Left renal pelvis (tissue), 4 donors: ENCODE measurements at regions not wholly inside any gene's neighbourhood (a gene's known extent, or its start where the extent isn't known, plus 50 kb on each side); places are given as distances from the start of the nearest gene placed in this dataset.
"Not testable (repeated sequence)": the region's sequence is repeated elsewhere in the genome, so short reads cannot be mapped to it uniquely, and the experiment has no call there.

Source experiments
- DNase-seq, 4 donors: peaks; one replicate each; pipeline ENCODE4 v3.0.0-alpha.2; 2013; ENCODE audit warnings: low read depth in 4 of 4, low spot score in 3 of 4

- DNase-seq: no peak
Measured at GRCh38 chr7:89761173-89761572, 393.1 kb upstream of the STEAP1 start.

- DNase-seq: no peak
Measured at GRCh38 chr7:89770161-89770560, 384.1 kb upstream of the STEAP1 start.

GRCh38 chr7:89771003-89771636 is 383.1 kb upstream of the STEAP1 start:
- DNase-seq: no peak

GRCh38 chr7:89772276-89772675 is 382.0 kb upstream of the STEAP1 start:
- no peak for DNase-seq

- no peak for DNase-seq
Measured at GRCh38 chr7:89773611-89774010, 380.7 kb upstream of the STEAP1 start.

- DNase-seq: no peak
Measured at GRCh38 chr7:89775459-89775858, 378.8 kb upstream of the STEAP1 start.

- no peak for DNase-seq
Measured at GRCh38 chr7:89776980-89777379, 377.3 kb upstream of the STEAP1 start.

- DNase-seq: no peak
Measured at GRCh38 chr7:89777499-89777898, 376.8 kb upstream of the STEAP1 start.

GRCh38 chr7:89780291-89780690 is 374.0 kb upstream of the STEAP1 start:
- peak in 2 of 4 donors; percentile 9 to 18 for DNase-seq

- no peak for DNase-seq
Measured at GRCh38 chr7:89796481-89796880, 357.8 kb upstream of the STEAP1 start.

GRCh38 chr7:89797965-89798598 is 356.2 kb upstream of the STEAP1 start:
- DNase-seq: no peak

GRCh38 chr7:89798599-89798996 is 355.7 kb upstream of the STEAP1 start:
- no peak for DNase-seq

GRCh38 chr7:89800761-89801160 is 353.5 kb upstream of the STEAP1 start:
- no peak for DNase-seq

- no peak for DNase-seq
Measured at GRCh38 chr7:89809291-89809690, 345.0 kb upstream of the STEAP1 start.

GRCh38 chr7:89813081-89813480 is 341.2 kb upstream of the STEAP1 start:
- no peak for DNase-seq

- DNase-seq: no peak
Measured at GRCh38 chr7:89826121-89826520, 328.1 kb upstream of the STEAP1 start.

GRCh38 chr7:89826557-89826956 is 327.7 kb upstream of the STEAP1 start:
- DNase-seq: no peak

- DNase-seq: no peak
Measured at GRCh38 chr7:89837515-89837914, 316.8 kb upstream of the STEAP1 start.

- no peak for DNase-seq
Measured at GRCh38 chr7:89839329-89839728, 314.9 kb upstream of the STEAP1 start.

GRCh38 chr7:89845952-89846351 is 308.3 kb upstream of the STEAP1 start:
- DNase-seq: no peak

- no peak for DNase-seq
Measured at GRCh38 chr7:89849052-89849451, 305.2 kb upstream of the STEAP1 start.

- not testable (repeated sequence) for DNase-seq
Measured at GRCh38 chr7:89857053-89857452, 297.2 kb upstream of the STEAP1 start.

GRCh38 chr7:89857767-89858166 is 296.5 kb upstream of the STEAP1 start:
- no peak for DNase-seq
